ENCODE measurements at regions not wholly inside any gene's neighbourhood (a gene's known extent, or its start where the extent isn't known, plus 50 kb on each side); places are given as distances from the start of the nearest gene placed in this dataset.

- no peak for TF ChIP-seq CTCF (conservative IDR thresholded peaks at IDR 0.05)
- H3K4me1 ChIP-seq (ENCODE audit: insufficient read depth, low read length) = no peaks in the 10 kb centered on the region
- WGBS (ENCODE audit: extremely low coverage, insufficient read length, low lambda C conversion rate) = no CpG with 5 or more reads among the region's 5 CpGs
Measured at GRCh38 chr9:120212853-120213200, 367.1 kb downstream of the CDK5RAP2 start.

More at GRCh38 chr9:120212853-120213200, 367.1 kb downstream of the CDK5RAP2 start:
- H2AK5ac ChIP-seq (ENCODE audit: insufficient read length, low read length) = no peak overlapping the region
- H3K27ac ChIP-seq (ENCODE audit: insufficient read length, low read depth, low read length) = no peak overlapping the region
- H2AFZ ChIP-seq (ENCODE audit: low read length) = no peak overlapping the region
- no peaks in the 10 kb centered on the region for H3K27me3 ChIP-seq (ENCODE audit: insufficient read depth, low read length)
- no peak overlapping the region for H3T11ph ChIP-seq (ENCODE audit: low read length)
- H4K91ac ChIP-seq (ENCODE audit: insufficient read length, low read depth, low read length) = no peak overlapping the region
- no peak overlapping the region for H4K8ac ChIP-seq (replicated peaks; ENCODE audit: insufficient read length, low read depth, low read length)
- no peaks in the 10 kb centered on the region for H3K9me3 ChIP-seq (ENCODE audit: control insufficient read depth, low read depth, low read length)
- H3K4me3 Mint-ChIP-seq = no peak overlapping the region
- H2BK20ac ChIP-seq (ENCODE audit: low read depth, low read length, poor library complexity, severe bottlenecking) = no peak overlapping the region
- no peaks in the 10 kb centered on the region; a peak in 1 of 7 replicates for H3K36me3 Mint-ChIP-seq (ENCODE audit: insufficient read depth in 1 of 3, low read depth in 3 of 3)
- H3K27me3 Mint-ChIP-seq (ENCODE audit: low read depth) = peaks cover 3% of the 10 kb centered on the region
- H3K4me2 ChIP-seq (ENCODE audit: insufficient read depth, insufficient read length, low read length) = no peak overlapping the region
- no peaks in the 10 kb centered on the region for H3K79me1 ChIP-seq (ENCODE audit: insufficient read depth, low read depth, low read length, poor library complexity, severe bottlenecking)
- no peak overlapping the region for H3K23ac ChIP-seq (ENCODE audit: insufficient read length, low read depth, low read length)
- H3K18ac ChIP-seq (ENCODE audit: insufficient read length, low read depth, low read length) = no peak overlapping the region
- no peaks in the 10 kb centered on the region for H4K20me1 ChIP-seq (ENCODE audit: control insufficient read depth, insufficient read depth, insufficient read length)
- no peak overlapping the region for H2BK15ac ChIP-seq (ENCODE audit: low read depth, low read length)
- H2BK120ac ChIP-seq (ENCODE audit: low read depth, low read length, poor library complexity, severe bottlenecking) = no peak overlapping the region
- H3K14ac ChIP-seq (ENCODE audit: insufficient read depth, low read length) = no peak overlapping the region
- H3K27ac Mint-ChIP-seq = no peak overlapping the region; a peak in 1 of 7 replicates
- no peak overlapping the region for H2BK12ac ChIP-seq (ENCODE audit: insufficient read length, low read depth, low read length)
- H3K23me2 ChIP-seq (ENCODE audit: insufficient read length, low read depth, low read length, poor library complexity, severe bottlenecking) = no peaks in the 10 kb centered on the region
- H3K9me3 Mint-ChIP-seq = no peaks in the 10 kb centered on the region
- no peak overlapping the region for H3K56ac ChIP-seq (ENCODE audit: insufficient read length, low read depth, low read length)
- no peak overlapping the region for H2BK5ac ChIP-seq (ENCODE audit: insufficient read length, low read length)
- no peak overlapping the region for H3K9ac ChIP-seq (ENCODE audit: extremely low read depth, insufficient read length, low read length)
- no peak overlapping the region for H4K5ac ChIP-seq (ENCODE audit: insufficient read length, low read depth, low read length)
- H3K4me1 Mint-ChIP-seq = peaks cover 3 to 5% of the 10 kb centered on the region in 2 experiments; a peak in 2 of 4 replicates
- no peaks in the 10 kb centered on the region for H3K79me2 ChIP-seq (ENCODE audit: insufficient read depth, low read length)
- no peak for DNase-seq
- H3K4ac ChIP-seq (ENCODE audit: low read depth, low read length) = no peak overlapping the region

Data from H9 (cell line).